WERI-Rb-1 (cell line): ENCODE measurements at regions not wholly inside any gene's neighbourhood (a gene's known extent, or its start where the extent isn't known, plus 50 kb on each side); places are given as distances from the start of the nearest gene placed in this dataset.

Experiments used
- DNase-seq: peaks from one replicate; pipeline ENCODE4 v3.0.0-alpha.2; 2020
- H3K27ac ChIP-seq: fragments of 250-450 bp; sonication (Bioruptor Pico); 2 replicates; pipeline ENCODE4 v1.5.1; 2020; ENCODE audit warnings: mild to moderate bottlenecking, moderate library complexity
- H3K27me3 ChIP-seq: fragments of 250-450 bp; sonication (Bioruptor Pico); 2 replicates; pipeline ENCODE4 v1.5.1; 2021; ENCODE audit warnings: mild to moderate bottlenecking, low read depth, moderate library complexity; ENCODE audit not compliant: insufficient read depth, severe bottlenecking
- H3K36me3 ChIP-seq: fragments of 250-450 bp; sonication (Bioruptor Pico); 2 replicates; pipeline ENCODE4 v1.5.1; 2020; ENCODE audit warnings: mild to moderate bottlenecking, moderate library complexity
- H3K4me3 ChIP-seq: 2 replicates; pipeline ENCODE4 v1.5.1; 2011; ENCODE audit warnings: low read depth, mild to moderate bottlenecking, control low read depth, low read length
- H3K9me3 ChIP-seq: fragments of 250-450 bp; sonication (Bioruptor Pico); 2 replicates; pipeline ENCODE4 v1.5.1; 2021; ENCODE audit warnings: mild to moderate bottlenecking, moderate library complexity; ENCODE audit not compliant: severe bottlenecking
- TF ChIP-seq, protein P1 (sequence below): IDR thresholded peaks from 2 replicates; pipeline ENCODE4 v1.5.1; 2011; ENCODE audit warnings: low read depth, mild to moderate bottlenecking, control low read depth, inconsistent platforms, low read length

DNA sequence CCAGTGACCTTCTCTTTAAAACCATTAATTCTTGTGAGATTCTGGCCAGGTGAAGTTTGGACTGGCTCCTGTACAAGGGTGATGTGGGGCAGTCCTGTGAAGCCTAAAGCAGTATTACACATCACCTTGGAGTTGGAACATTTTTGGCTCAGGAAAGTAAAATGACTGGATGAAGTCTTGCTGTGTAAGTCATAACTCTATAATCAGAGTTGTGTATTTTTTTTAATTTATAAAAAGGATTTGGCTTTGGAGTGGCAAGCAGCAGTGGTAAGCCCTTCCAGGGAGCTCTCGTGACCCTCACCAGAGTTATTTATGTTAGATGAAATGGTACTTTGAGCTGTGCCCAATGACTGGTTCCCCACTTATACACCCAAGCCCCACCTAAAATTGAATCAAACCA lies 331.2 kb upstream of the DCBLD2 start:
- Histone ChIP-seq H3K27ac (no peak overlapping the region), H3K4me3 (no peak overlapping the region), H3K27me3 (peaks cover 5% of the 10 kb centered on the region), H3K36me3 (no peaks in the 10 kb centered on the region), H3K9me3 (no peaks in the 10 kb centered on the region)
- DNase-seq, result no peak
- TF ChIP-seq, protein P1, sequence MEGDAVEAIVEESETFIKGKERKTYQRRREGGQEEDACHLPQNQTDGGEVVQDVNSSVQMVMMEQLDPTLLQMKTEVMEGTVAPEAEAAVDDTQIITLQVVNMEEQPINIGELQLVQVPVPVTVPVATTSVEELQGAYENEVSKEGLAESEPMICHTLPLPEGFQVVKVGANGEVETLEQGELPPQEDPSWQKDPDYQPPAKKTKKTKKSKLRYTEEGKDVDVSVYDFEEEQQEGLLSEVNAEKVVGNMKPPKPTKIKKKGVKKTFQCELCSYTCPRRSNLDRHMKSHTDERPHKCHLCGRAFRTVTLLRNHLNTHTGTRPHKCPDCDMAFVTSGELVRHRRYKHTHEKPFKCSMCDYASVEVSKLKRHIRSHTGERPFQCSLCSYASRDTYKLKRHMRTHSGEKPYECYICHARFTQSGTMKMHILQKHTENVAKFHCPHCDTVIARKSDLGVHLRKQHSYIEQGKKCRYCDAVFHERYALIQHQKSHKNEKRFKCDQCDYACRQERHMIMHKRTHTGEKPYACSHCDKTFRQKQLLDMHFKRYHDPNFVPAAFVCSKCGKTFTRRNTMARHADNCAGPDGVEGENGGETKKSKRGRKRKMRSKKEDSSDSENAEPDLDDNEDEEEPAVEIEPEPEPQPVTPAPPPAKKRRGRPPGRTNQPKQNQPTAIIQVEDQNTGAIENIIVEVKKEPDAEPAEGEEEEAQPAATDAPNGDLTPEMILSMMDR, result no peak

DNA sequence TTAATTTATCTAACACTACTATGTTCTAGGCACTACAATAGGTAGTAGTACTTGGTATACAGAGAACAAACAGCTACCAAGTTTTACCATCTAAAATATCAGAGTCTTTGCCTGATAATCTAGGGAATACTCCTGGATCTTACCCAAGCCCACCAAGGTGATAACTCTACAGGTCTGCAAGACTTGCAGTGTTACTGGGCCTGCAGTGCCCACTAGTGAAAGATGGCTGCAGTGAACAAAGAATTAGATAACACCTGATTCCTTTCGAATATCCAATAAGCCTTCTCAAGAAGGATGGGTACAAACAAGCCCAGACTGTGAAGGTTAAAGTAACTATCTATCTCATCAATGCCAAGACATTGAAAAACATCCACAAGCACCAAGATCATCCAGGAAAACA lies 317.0 kb upstream of the DCBLD2 start:
- no peaks in the 10 kb centered on the region for H3K36me3 ChIP-seq
- H3K27me3 ChIP-seq, result no peaks in the 10 kb centered on the region
- TF ChIP-seq, protein P1, result no peak

DNA sequence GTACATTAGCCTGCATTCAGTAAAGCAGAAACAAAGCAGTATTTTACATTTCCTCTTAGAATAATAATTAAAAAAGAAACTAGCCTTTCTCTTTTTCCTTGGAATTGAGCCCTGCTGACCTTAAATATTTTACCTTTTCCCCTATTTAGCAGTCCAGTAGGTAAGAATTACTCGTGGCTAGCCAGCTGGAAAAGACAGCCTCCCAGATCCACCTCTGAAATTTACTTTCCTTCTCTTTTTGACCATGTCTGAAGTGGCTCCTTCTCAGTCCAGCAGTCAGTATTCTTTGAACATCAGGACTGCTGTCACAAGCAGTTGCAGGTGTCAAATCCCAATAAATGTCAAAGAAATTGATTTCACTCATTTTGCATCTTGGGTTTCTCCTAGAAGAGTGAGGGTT lies 311.5 kb upstream of the DCBLD2 start:
- Histone ChIP-seq H3K36me3 (no peaks in the 10 kb centered on the region), H3K4me3 (no peak overlapping the region), H3K9me3 (no peaks in the 10 kb centered on the region), H3K27me3 (no peaks in the 10 kb centered on the region), H3K27ac (no peak overlapping the region)
- TF ChIP-seq, protein P1, result no peak
- no peak for DNase-seq

More for the DNA sequence above, 317.0 kb upstream of the DCBLD2 start:
- Histone ChIP-seq H3K27ac (no peak overlapping the region), H3K9me3 (no peaks in the 10 kb centered on the region), H3K4me3 (no peak overlapping the region)
- DNase-seq, result no peak

DNA sequence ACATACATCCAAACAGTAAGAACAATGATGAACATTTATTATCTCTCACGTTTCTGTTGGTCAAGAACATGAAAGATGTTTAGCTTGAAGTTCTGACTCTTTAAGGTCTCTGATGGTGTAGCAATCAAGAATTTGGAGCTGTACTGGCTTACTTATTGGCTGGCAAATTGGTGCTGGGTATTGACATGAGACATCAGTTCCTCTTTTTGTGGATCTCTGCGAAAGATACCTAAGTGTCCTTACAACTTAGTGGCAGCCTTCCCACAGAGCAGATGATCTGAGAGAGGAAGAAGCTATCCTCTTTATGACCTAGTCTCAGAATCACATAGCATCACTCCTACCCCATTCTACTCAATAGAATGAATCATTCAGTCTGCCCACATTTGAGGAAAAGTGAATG lies 309.8 kb upstream of the DCBLD2 start:
- TF ChIP-seq, protein P1, result no peak
- H3K27me3 ChIP-seq, result no peaks in the 10 kb centered on the region
- no peak for DNase-seq

DNA sequence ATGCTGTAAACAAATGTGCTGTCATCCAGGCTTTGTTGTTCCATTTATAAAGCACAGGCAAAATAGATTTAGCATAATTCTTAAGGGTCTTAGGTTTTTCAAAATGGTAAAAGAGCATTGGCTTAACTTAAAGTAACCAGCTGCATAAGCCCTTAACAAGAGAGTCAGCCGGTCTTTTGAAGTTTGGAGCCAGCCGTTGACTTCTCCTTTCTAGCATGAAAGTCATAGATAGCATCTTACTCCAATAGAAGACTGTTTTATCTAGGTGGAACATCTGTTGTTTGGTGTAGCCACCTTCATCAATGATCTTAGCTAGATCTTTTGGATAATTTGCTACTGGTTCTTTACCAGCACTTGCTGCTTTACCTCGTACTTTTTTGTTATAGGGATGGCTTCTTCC lies 297.5 kb upstream of the DCBLD2 start:
- Histone ChIP-seq H3K4me3 (no peak overlapping the region), H3K27me3 (peaks cover 17% of the 10 kb centered on the region), H3K36me3 (no peaks in the 10 kb centered on the region), H3K27ac (no peak overlapping the region), H3K9me3 (no peaks in the 10 kb centered on the region)
- TF ChIP-seq, protein P1, result no peak
- DNase-seq, result no peak

More for the DNA sequence above, 309.8 kb upstream of the DCBLD2 start:
- H3K9me3 ChIP-seq, result no peaks in the 10 kb centered on the region
- H3K27ac ChIP-seq, result no peak overlapping the region
- H3K36me3 ChIP-seq, result no peaks in the 10 kb centered on the region
- H3K4me3 ChIP-seq, result no peak overlapping the region

DNA sequence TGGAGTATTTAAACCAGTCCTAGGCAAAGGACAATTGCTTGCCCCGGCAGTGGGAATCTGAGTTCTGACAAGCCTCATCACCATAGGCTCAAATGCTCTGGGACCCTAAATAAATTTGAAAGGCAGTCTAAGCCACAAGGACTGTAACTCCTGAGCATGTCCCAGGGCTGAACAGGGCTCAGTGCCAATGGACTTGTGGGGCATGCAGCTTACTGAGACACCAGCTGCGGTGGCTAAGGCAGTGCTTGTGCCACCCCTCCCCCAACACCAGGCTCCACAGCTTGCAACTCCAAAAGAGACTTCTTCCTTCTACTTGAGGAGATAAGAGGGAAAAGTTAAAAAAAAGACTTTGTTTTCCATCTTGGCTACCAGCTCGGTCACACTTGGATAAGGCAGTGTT lies 289.7 kb upstream of the DCBLD2 start:
- H3K27ac ChIP-seq, result no peak overlapping the region
- H3K4me3 ChIP-seq, result no peak overlapping the region
- no peak for DNase-seq
- no peaks in the 10 kb centered on the region for H3K9me3 ChIP-seq
- peaks cover 17% of the 10 kb centered on the region for H3K27me3 ChIP-seq
- no peaks in the 10 kb centered on the region for H3K36me3 ChIP-seq
- TF ChIP-seq, protein P1, result no peak
